HG02870 (cell line): ENCODE measurements at regions not wholly inside any gene's neighbourhood (a gene's known extent, or its start where the extent isn't known, plus 50 kb on each side); places are given as distances from the start of the nearest gene placed in this dataset.
"Not testable (repeated sequence)": the region's sequence is repeated elsewhere in the genome, so short reads cannot be mapped to it uniquely, and the experiment has no call there.

Experiments used
- ATAC-seq: cut with Tn5 transposase; IDR thresholded peaks from one replicate; pipeline ENCODE4 v1.9.1; 2021; ENCODE audit warnings: mild to moderate bottlenecking, moderate library complexity; ENCODE audit not compliant: unreplicated experiment

- ATAC-seq: no peak
These were observed 1657.7 kb upstream of the C9orf72 start for GRCh38 chr9:29230931-29231330.

GRCh38 chr9:29233193-29233592, 1659.9 kb upstream of the C9orf72 start:
- no peak for ATAC-seq

- no peak for ATAC-seq
These were observed 1668.0 kb upstream of the C9orf72 start for GRCh38 chr9:29241320-29241719.

- no peak for ATAC-seq
These were observed 1672.1 kb upstream of the C9orf72 start for GRCh38 chr9:29245351-29245750.

GRCh38 chr9:29270400-29270799, 1697.1 kb upstream of the C9orf72 start:
- not testable (repeated sequence) for ATAC-seq

- no peak for ATAC-seq
These were observed 1708.8 kb upstream of the C9orf72 start for GRCh38 chr9:29282121-29282520.

GRCh38 chr9:29285818-29286217, 1712.5 kb upstream of the C9orf72 start:
- ATAC-seq: no peak

- no peak for ATAC-seq
These were observed 1716.1 kb upstream of the C9orf72 start for GRCh38 chr9:29289365-29289764.

- ATAC-seq: no peak
These were observed 1717.2 kb upstream of the C9orf72 start for GRCh38 chr9:29290516-29290915.

- no peak for ATAC-seq
These were observed 1724.3 kb upstream of the C9orf72 start for GRCh38 chr9:29297592-29297991.

- no peak for ATAC-seq
These were observed 1737.9 kb upstream of the C9orf72 start for GRCh38 chr9:29311221-29311620.

- no peak for ATAC-seq
These were observed 1739.0 kb upstream of the C9orf72 start for GRCh38 chr9:29312327-29312726.

GRCh38 chr9:29319736-29320513, 1746.6 kb upstream of the C9orf72 start:
- ATAC-seq: no peak

GRCh38 chr9:29322240-29322639, 1749.0 kb upstream of the C9orf72 start:
- ATAC-seq: no peak

GRCh38 chr9:29325894-29326293, 1752.6 kb upstream of the C9orf72 start:
- no peak for ATAC-seq

- ATAC-seq: no peak
These were observed 1759.5 kb upstream of the C9orf72 start for GRCh38 chr9:29332789-29333188.

- ATAC-seq: no peak
These were observed 1763.0 kb upstream of the C9orf72 start for GRCh38 chr9:29336281-29336680.

- ATAC-seq: no peak
These were observed 1766.1 kb upstream of the C9orf72 start for GRCh38 chr9:29339387-29339786.

GRCh38 chr9:29348999-29349398, 1775.7 kb upstream of the C9orf72 start:
- no peak for ATAC-seq

GRCh38 chr9:29389421-29389820, 1816.1 kb upstream of the C9orf72 start:
- no peak for ATAC-seq

GRCh38 chr9:29390859-29391258, 1817.6 kb upstream of the C9orf72 start:
- no peak for ATAC-seq

GRCh38 chr9:29393064-29393463, 1819.8 kb upstream of the C9orf72 start:
- ATAC-seq: no peak

- no peak for ATAC-seq
These were observed 1821.6 kb upstream of the C9orf72 start for GRCh38 chr9:29394855-29395254.
